Liver (tissue), 8 donors: ENCODE measurements at regions not wholly inside any gene's neighbourhood (a gene's known extent, or its start where the extent isn't known, plus 50 kb on each side); places are given as distances from the start of the nearest gene placed in this dataset.

Source experiments
- DNase-seq: peaks from one replicate; pipeline ENCODE4 v3.0.0-alpha.2; 2017; ENCODE audit warnings: low spot score
- H3K27ac ChIP-seq, 2 donors: one replicate each; pipeline ENCODE4 v1.7.0; 2013; ENCODE audit warnings: inconsistent platforms in 2 of 2, low read length in 2 of 2, control low read depth in 1 of 2, low read depth in 1 of 2, mild to moderate bottlenecking in 1 of 2
- H3K27me3 ChIP-seq, 4 donors: one replicate each; pipeline versions ENCODE4 v1.6.1 to v1.7.0; 2013; ENCODE audit warnings: low read length in 3 of 4, inconsistent platforms in 1 of 4, mild to moderate bottlenecking in 1 of 4, moderate library complexity in 1 of 4; ENCODE audit not compliant: control insufficient read depth in 4 of 4, insufficient read depth in 4 of 4
- H3K36me3 ChIP-seq, 4 donors: one replicate each; pipeline versions ENCODE4 v1.6.1 to v1.7.0; 2013; ENCODE audit warnings: low read length in 3 of 4, mild to moderate bottlenecking in 3 of 4, low read depth in 1 of 4, moderate library complexity in 1 of 4; ENCODE audit not compliant: control insufficient read depth in 4 of 4, insufficient read depth in 3 of 4
- H3K4me1 ChIP-seq, 4 donors: one replicate each; pipeline versions ENCODE4 v1.6.1 to v1.7.0; 2013; ENCODE audit warnings: low read length in 3 of 4, mild to moderate bottlenecking in 3 of 4, moderate library complexity in 1 of 4; ENCODE audit not compliant: control insufficient read depth in 4 of 4, insufficient read depth in 4 of 4
- H3K4me3 ChIP-seq, 3 donors: one replicate each; pipeline versions ENCODE4 v1.6.1 to v1.7.0; 2013; ENCODE audit warnings: low read length in 3 of 3, control low read depth in 1 of 3, low read depth in 1 of 3, mild to moderate bottlenecking in 1 of 3
- H3K9ac ChIP-seq, 2 donors: one replicate each; pipeline ENCODE4 v1.7.0; 2013; ENCODE audit warnings: low read length in 2 of 2, mild to moderate bottlenecking in 2 of 2, moderate library complexity in 2 of 2, control low read depth in 1 of 2, low read depth in 1 of 2
- H3K9me3 ChIP-seq, 4 donors: one replicate each; pipeline versions ENCODE4 v1.6.1 to v1.7.0; 2013; ENCODE audit warnings: low read length in 3 of 4; ENCODE audit not compliant: control insufficient read depth in 4 of 4
- EGR1 ChIP-seq, 2 donors: IDR thresholded peaks; 2 replicates each; pipeline ENCODE4 v1.6.1; 2016 to 2018; ENCODE audit warnings: antibody characterized with exemption in 2 of 2, low read depth in 2 of 2
- FOXA1 ChIP-seq: IDR thresholded peaks from 2 replicates; pipeline ENCODE4 v1.6.1; 2016; ENCODE audit warnings: antibody characterized with exemption
- FOXA2 ChIP-seq: IDR thresholded peaks from 2 replicates; pipeline ENCODE4 v1.6.1; 2016; ENCODE audit warnings: antibody characterized with exemption
- GABPA ChIP-seq, 2 donors: IDR thresholded peaks in 1 of 2; conservative IDR thresholded peaks in 1 of 2; 2 replicates each; pipeline ENCODE4 v1.6.1; 2016; ENCODE audit warnings: antibody characterized with exemption in 2 of 2, mild to moderate bottlenecking in 1 of 2, moderate library complexity in 1 of 2
- HNF4A ChIP-seq, 2 donors: conservative IDR thresholded peaks; 2 replicates each; pipeline ENCODE4 v1.6.1; 2016; ENCODE audit warnings: antibody characterized with exemption in 2 of 2, mild to moderate bottlenecking in 2 of 2
- HNF4G ChIP-seq: IDR thresholded peaks from 2 replicates; pipeline ENCODE4 v1.6.1; 2016; ENCODE audit warnings: antibody characterized with exemption
- JUND ChIP-seq, 2 donors: IDR thresholded peaks; 2 replicates each; pipeline ENCODE4 v1.6.1; 2016; ENCODE audit warnings: antibody characterized with exemption in 2 of 2
- NR2F2 ChIP-seq: IDR thresholded peaks from 2 replicates; pipeline ENCODE4 v1.6.1; 2016; ENCODE audit warnings: antibody characterized with exemption
- RAD21 ChIP-seq, 2 donors: IDR thresholded peaks; 2 replicates each; pipeline ENCODE4 v1.6.1; 2016; ENCODE audit warnings: antibody characterized with exemption in 2 of 2, mild to moderate bottlenecking in 2 of 2
- RXRA ChIP-seq, 2 donors: IDR thresholded peaks; 2 replicates each; pipeline ENCODE4 v1.6.1; 2017 to 2018; ENCODE audit warnings: antibody characterized with exemption in 2 of 2, mild to moderate bottlenecking in 1 of 2
- SP1 ChIP-seq: IDR thresholded peaks from 2 replicates; pipeline ENCODE4 v1.6.1; 2018; ENCODE audit warnings: antibody characterized with exemption, mild to moderate bottlenecking
- TAF1 ChIP-seq: conservative IDR thresholded peaks from 2 replicates; pipeline ENCODE4 v1.6.1; 2016; ENCODE audit warnings: antibody characterized with exemption, mild to moderate bottlenecking
- YY1 ChIP-seq: IDR thresholded peaks from 2 replicates; pipeline ENCODE4 v1.6.1; 2016; ENCODE audit warnings: antibody characterized with exemption, mild to moderate bottlenecking
- WGBS: extraction: QIAGEN DNeasy Blood & Tissue Kit; methylation state at CpG from one replicate; pipeline ENCODE4 v1.1.7; 2013; 5-methylcytosine and 5-hydroxymethylcytosine counted together
- TF ChIP-seq, protein P1 (sequence below): IDR thresholded peaks from 2 replicates; pipeline ENCODE4 v1.6.1; 2016; ENCODE audit warnings: antibody characterized with exemption
- TF ChIP-seq, protein P2 (sequence below): IDR thresholded peaks from 2 replicates; pipeline ENCODE4 v1.6.1; 2016; ENCODE audit warnings: antibody characterized with exemption
- TF ChIP-seq, protein P3 (sequence below): IDR thresholded peaks from 2 replicates; pipeline ENCODE4 v1.6.1; 2016; ENCODE audit warnings: antibody characterized with exemption
- TF ChIP-seq, protein P4 (sequence below): IDR thresholded peaks from 2 replicates; pipeline ENCODE4 v1.6.1; 2016; ENCODE audit warnings: antibody characterized with exemption, mild to moderate bottlenecking
- TF ChIP-seq, protein P5 (sequence below): fragments of 150-350 bp; IDR thresholded peaks from 2 replicates; pipeline ENCODE4 v1.5.1; 2017; ENCODE audit warnings: improper control_type of control experiment, low read depth, low read length; ENCODE audit not compliant: missing input control
- donor health status: healthy.
- donor health status: healthy.
- donor health status: healthy.
- donor health status: healthy.
- donor health status: healthy.

DNA sequence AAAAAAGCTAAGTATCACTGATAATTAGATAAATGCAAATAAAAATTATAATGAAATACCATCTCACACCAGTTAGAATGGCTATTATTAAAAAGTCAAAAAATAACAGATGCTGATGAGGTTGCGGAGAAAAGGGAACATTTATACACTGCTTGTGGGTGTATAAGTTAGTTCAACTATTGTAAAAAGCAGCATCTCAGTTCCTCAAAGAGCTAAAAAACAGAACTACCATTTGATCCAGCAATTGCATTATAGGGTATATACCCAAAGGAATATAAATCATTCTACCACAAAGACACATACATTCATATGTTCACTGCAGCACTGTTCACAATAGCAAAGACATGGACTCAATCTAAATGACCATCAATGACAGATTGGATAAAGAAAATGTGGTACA, 120.3 kb upstream of the ZBED5 start:
- Histone ChIP-seq H3K27ac (no peak overlapping the region), H3K27me3 (peaks cover 0 to 4% (median 0%) of the 10 kb centered on the region in 4 donors), H3K4me1 (no peaks in the 10 kb centered on the region), H3K36me3 (no peaks in the 10 kb centered on the region), H3K4me3 (no peak overlapping the region), H3K9me3 (peaks cover 0 to 3% (median 0%) of the 10 kb centered on the region in 4 donors), H3K9ac (no peak overlapping the region)
- DNase-seq = no peak
- WGBS = 87% methylated on average over 1 of the region's 1 CpG
- TF ChIP-seq HNF4G (no peak), TAF1 (no peak), RXRA (IDR thresholded peaks at IDR 0.05) (no peak), YY1 (no peak), EGR1 (IDR thresholded peaks at IDR 0.05; ENCODE audit: low read depth in 2 of 2) (no peak), HNF4A (conservative IDR thresholded peaks at IDR 0.05) (no peak), FOXA2 (no peak)
- TF ChIP-seq, protein P1, sequence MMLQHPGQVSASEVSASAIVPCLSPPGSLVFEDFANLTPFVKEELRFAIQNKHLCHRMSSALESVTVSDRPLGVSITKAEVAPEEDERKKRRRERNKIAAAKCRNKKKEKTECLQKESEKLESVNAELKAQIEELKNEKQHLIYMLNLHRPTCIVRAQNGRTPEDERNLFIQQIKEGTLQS = no peak
- TF ChIP-seq, protein P2, sequence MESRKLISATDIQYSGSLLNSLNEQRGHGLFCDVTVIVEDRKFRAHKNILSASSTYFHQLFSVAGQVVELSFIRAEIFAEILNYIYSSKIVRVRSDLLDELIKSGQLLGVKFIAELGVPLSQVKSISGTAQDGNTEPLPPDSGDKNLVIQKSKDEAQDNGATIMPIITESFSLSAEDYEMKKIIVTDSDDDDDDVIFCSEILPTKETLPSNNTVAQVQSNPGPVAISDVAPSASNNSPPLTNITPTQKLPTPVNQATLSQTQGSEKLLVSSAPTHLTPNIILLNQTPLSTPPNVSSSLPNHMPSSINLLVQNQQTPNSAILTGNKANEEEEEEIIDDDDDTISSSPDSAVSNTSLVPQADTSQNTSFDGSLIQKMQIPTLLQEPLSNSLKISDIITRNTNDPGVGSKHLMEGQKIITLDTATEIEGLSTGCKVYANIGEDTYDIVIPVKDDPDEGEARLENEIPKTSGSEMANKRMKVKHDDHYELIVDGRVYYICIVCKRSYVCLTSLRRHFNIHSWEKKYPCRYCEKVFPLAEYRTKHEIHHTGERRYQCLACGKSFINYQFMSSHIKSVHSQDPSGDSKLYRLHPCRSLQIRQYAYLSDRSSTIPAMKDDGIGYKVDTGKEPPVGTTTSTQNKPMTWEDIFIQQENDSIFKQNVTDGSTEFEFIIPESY = no peak
- TF ChIP-seq, protein P3, sequence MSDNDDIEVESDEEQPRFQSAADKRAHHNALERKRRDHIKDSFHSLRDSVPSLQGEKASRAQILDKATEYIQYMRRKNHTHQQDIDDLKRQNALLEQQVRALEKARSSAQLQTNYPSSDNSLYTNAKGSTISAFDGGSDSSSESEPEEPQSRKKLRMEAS = no peak

DNA sequence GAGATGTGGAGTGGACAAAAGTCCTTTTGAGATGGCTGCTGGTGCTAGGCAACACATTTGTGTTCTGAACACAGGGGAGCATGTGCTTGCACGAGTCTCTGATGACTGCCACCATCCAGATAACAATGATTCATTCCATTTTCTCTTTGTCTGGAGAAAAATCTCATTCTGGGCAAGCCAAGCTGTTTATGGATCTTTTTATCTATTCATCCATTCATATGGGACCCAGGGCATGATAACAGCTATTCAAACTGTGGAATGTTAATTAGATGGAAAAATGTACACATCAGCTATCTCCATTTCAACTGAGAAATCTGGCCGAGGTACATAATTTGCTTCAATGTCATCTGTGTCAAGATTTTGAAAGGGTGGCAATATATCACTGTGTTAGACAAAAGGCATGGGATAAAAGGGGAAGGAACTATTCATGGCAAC, 117.5 kb upstream of the ZBED5 start:
- TF ChIP-seq SP1 = no peak
- TF ChIP-seq, protein P4, sequence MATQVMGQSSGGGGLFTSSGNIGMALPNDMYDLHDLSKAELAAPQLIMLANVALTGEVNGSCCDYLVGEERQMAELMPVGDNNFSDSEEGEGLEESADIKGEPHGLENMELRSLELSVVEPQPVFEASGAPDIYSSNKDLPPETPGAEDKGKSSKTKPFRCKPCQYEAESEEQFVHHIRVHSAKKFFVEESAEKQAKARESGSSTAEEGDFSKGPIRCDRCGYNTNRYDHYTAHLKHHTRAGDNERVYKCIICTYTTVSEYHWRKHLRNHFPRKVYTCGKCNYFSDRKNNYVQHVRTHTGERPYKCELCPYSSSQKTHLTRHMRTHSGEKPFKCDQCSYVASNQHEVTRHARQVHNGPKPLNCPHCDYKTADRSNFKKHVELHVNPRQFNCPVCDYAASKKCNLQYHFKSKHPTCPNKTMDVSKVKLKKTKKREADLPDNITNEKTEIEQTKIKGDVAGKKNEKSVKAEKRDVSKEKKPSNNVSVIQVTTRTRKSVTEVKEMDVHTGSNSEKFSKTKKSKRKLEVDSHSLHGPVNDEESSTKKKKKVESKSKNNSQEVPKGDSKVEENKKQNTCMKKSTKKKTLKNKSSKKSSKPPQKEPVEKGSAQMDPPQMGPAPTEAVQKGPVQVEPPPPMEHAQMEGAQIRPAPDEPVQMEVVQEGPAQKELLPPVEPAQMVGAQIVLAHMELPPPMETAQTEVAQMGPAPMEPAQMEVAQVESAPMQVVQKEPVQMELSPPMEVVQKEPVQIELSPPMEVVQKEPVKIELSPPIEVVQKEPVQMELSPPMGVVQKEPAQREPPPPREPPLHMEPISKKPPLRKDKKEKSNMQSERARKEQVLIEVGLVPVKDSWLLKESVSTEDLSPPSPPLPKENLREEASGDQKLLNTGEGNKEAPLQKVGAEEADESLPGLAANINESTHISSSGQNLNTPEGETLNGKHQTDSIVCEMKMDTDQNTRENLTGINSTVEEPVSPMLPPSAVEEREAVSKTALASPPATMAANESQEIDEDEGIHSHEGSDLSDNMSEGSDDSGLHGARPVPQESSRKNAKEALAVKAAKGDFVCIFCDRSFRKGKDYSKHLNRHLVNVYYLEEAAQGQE = no peak
- TF ChIP-seq EGR1 (IDR thresholded peaks at IDR 0.05; ENCODE audit: low read depth in 2 of 2) = no peak
- no peak for TF ChIP-seq FOXA2
- no peak for TF ChIP-seq TAF1
- TF ChIP-seq HNF4A (conservative IDR thresholded peaks at IDR 0.05) = no peak
- TF ChIP-seq, protein P3 = no peak
- TF ChIP-seq JUND (IDR thresholded peaks at IDR 0.05) = no peak
- no peak for TF ChIP-seq HNF4G
- no peak for TF ChIP-seq YY1
- no peak for TF ChIP-seq RXRA (IDR thresholded peaks at IDR 0.05)
- no peak for TF ChIP-seq RAD21 (IDR thresholded peaks at IDR 0.05)
- TF ChIP-seq, protein P2 = no peak
- TF ChIP-seq, protein P1 = no peak
- TF ChIP-seq, protein P5, sequence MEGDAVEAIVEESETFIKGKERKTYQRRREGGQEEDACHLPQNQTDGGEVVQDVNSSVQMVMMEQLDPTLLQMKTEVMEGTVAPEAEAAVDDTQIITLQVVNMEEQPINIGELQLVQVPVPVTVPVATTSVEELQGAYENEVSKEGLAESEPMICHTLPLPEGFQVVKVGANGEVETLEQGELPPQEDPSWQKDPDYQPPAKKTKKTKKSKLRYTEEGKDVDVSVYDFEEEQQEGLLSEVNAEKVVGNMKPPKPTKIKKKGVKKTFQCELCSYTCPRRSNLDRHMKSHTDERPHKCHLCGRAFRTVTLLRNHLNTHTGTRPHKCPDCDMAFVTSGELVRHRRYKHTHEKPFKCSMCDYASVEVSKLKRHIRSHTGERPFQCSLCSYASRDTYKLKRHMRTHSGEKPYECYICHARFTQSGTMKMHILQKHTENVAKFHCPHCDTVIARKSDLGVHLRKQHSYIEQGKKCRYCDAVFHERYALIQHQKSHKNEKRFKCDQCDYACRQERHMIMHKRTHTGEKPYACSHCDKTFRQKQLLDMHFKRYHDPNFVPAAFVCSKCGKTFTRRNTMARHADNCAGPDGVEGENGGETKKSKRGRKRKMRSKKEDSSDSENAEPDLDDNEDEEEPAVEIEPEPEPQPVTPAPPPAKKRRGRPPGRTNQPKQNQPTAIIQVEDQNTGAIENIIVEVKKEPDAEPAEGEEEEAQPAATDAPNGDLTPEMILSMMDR = no peak
- no peak for TF ChIP-seq NR2F2
- no peak for TF ChIP-seq GABPA (IDR thresholded peaks at IDR 0.05 in 1 of 2, conservative IDR thresholded peaks at IDR 0.05 in 1 of 2)
- TF ChIP-seq FOXA1 = no peak
- H3K4me3 ChIP-seq = no peak overlapping the region
- peaks cover 0 to 3% (median 0%) of the 10 kb centered on the region in 4 donors for H3K9me3 ChIP-seq
- no peak overlapping the region for H3K9ac ChIP-seq
- H3K4me1 ChIP-seq = no peaks in the 10 kb centered on the region
- H3K27ac ChIP-seq = no peak overlapping the region
- no peak for DNase-seq
- peaks cover 0 to 4% (median 0%) of the 10 kb centered on the region in 4 donors for H3K27me3 ChIP-seq
- 71% methylated on average over 2 of the region's 2 CpGs for WGBS
- H3K36me3 ChIP-seq = no peaks in the 10 kb centered on the region
